ENCODE measurements at regions not wholly inside any gene's neighbourhood (a gene's known extent, or its start where the extent isn't known, plus 50 kb on each side); places are given as distances from the start of the nearest gene placed in this dataset.

DNA sequence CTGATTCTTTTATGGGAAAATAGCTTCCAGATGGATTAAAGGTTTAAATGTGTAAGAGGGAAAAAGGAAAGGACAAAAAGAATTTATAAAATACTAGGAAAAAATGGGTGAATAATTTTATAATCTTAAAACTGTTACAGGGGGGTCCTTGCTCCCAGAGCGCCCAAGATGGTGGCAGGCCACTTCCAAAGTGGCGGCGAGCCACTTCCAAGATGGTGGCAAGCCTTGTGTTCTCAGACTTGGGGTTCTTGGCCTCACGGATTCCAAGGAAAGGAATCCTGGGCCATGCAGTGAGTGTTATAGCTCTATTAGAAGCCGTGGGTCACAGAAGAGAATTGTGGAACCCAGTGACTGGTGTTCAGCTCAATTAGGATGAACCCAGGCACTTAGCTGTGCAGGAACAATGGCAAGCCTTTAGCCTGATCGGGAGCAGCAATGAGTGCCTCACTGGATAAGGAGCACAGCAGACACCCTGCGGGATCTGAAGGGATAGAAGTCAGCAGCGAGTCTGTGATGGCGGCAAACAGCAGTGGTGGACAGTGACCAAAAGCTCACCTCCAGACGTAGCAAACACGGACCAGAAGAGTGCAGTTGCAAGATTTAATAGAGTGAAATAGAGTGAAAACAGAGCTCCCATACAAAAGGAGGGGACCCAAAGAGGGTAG, 83.2 kb upstream of the SNCAIP start:
- H3K4me3 ChIP-seq, result no peak overlapping the region
- H3K27ac ChIP-seq, result no peak overlapping the region
- 92 to 94% methylated on average over 11 of the region's 11 CpGs for WGBS, 2 donors
- H3K27me3 ChIP-seq, result no peaks in the 10 kb centered on the region
- intact Hi-C loops (cut with DNase I), result no loop called here
- no peaks in the 10 kb centered on the region for H3K36me3 ChIP-seq
- no peak for DNase-seq
- H3K9me3 ChIP-seq, result peaks cover 0 to 2% (median 0%) of the 10 kb centered on the region in 4 donors
- peaks cover 0 to 5% (median 2%) of the 10 kb centered on the region in 4 donors for H3K4me1 ChIP-seq
- no peak for TF ChIP-seq EP300 (IDR thresholded peaks at IDR 0.05)
- TF ChIP-seq POLR2AphosphoS5 (IDR thresholded peaks at IDR 0.05), result no peak

DNA sequence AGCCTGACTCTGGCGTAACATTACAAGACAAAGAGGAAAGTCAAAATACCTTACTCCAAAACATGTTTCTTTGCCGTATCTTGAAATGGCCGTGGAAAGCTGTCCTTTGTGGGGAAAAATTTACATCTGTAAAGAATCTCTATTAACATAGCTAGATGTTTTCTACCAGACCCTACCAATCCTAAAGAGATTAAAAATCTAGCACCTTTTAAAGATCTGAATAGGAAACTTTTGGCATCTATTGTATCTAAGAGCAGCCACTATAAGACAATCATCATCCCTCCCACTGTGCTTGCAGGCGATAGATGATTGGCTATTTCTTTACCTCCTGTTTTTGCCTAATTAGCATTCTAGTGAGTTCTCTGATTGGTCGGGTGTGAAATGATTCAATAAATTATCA, 82.5 kb upstream of the SNCAIP start:
- Histone ChIP-seq H3K27me3 (no peaks in the 10 kb centered on the region), H3K27ac (no peak overlapping the region), H3K36me3 (no peaks in the 10 kb centered on the region), H3K4me1 (peaks cover 0 to 9% (median 2%) of the 10 kb centered on the region in 4 donors), H3K4me3 (no peak overlapping the region), H3K9me3 (peaks cover 0 to 2% (median 0%) of the 10 kb centered on the region in 4 donors)
- WGBS, 2 donors, result 92 to 93% methylated on average over 5 of the region's 5 CpGs
- intact Hi-C loops (cut with DNase I), result no loop called here
- no peak for DNase-seq
- TF ChIP-seq POLR2A (IDR thresholded peaks at IDR 0.05) (no peak), POLR2AphosphoS5 (IDR thresholded peaks at IDR 0.05) (no peak), EP300 (IDR thresholded peaks at IDR 0.05) (no peak)
- TF ChIP-seq, protein P1, sequence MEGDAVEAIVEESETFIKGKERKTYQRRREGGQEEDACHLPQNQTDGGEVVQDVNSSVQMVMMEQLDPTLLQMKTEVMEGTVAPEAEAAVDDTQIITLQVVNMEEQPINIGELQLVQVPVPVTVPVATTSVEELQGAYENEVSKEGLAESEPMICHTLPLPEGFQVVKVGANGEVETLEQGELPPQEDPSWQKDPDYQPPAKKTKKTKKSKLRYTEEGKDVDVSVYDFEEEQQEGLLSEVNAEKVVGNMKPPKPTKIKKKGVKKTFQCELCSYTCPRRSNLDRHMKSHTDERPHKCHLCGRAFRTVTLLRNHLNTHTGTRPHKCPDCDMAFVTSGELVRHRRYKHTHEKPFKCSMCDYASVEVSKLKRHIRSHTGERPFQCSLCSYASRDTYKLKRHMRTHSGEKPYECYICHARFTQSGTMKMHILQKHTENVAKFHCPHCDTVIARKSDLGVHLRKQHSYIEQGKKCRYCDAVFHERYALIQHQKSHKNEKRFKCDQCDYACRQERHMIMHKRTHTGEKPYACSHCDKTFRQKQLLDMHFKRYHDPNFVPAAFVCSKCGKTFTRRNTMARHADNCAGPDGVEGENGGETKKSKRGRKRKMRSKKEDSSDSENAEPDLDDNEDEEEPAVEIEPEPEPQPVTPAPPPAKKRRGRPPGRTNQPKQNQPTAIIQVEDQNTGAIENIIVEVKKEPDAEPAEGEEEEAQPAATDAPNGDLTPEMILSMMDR (IDR thresholded peaks at IDR 0.05), result no peak

DNA sequence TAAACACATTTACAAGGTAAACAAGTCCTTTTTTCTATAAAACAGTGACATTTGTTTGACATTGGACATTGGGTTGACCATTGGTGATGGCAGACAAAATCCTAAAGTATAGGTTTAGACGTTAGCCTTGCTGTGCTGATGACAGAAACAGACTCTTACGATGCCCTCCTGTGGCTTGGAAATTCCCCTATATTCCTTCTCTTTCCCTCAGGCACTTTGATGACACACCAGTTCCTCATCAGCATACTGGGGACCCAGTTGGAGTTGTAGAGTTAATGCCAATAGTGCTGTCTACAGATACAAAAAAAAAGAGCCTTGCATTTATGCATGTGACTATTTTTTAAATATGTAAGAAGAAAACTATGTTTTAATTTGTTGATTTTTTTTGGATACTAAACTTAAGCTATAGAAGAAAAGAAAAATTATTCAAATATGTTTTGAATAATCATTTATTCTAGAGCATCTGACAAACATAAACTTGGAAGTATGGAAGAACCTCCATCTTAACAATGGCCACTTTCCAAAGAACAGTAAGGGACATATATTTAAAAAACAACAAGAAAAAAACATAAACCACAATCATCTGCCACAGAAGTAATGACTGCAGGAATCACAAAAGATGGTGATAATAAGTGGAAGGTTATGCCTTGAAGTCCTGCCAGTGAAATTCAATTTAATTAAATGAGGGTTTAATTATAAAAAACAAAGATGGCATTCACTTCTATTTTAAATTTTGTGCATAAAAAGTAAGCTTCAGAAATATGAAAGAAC, 75.6 kb upstream of the SNCAIP start:
- TF ChIP-seq POLR2AphosphoS5 (IDR thresholded peaks at IDR 0.05), result no peak
- TF ChIP-seq POLR2A (IDR thresholded peaks at IDR 0.05), result no peak
- no peak for TF ChIP-seq EP300 (IDR thresholded peaks at IDR 0.05)
- DNase-seq, result no peak
- Histone ChIP-seq H3K9me3 (no peaks in the 10 kb centered on the region), H3K4me1 (peaks cover 0 to 9% (median 2%) of the 10 kb centered on the region in 4 donors), H3K27ac (no peak overlapping the region), H3K27me3 (no peaks in the 10 kb centered on the region), H3K36me3 (no peaks in the 10 kb centered on the region), H3K4me3 (no peak overlapping the region)
- intact Hi-C loops (cut with DNase I), result no loop called here
- WGBS, 2 donors, result 76 to 81% methylated on average over 2 of the region's 2 CpGs

DNA sequence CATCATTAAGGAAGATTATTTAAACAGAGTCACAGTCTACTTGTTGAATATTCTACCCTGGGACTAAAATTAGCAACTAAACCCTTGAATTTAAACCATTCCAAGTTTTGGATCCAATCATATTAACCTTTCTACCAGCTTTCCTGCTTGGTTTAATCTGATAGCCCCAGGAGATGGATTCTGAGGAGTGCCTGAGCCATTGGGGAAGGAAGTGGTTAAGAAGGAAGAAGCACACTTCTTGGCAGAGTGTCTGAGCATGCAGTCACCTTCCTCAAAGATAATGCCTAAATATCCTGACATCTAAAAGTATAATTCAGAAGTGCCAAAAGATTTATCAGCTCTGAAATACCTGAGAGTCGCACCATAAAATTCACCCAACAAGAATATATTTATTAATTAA, 74.1 kb upstream of the SNCAIP start:
- no peak for DNase-seq
- Histone ChIP-seq H3K36me3 (no peaks in the 10 kb centered on the region), H3K9me3 (no peaks in the 10 kb centered on the region), H3K4me1 (peaks cover 0 to 9% (median 2%) of the 10 kb centered on the region in 4 donors), H3K4me3 (no peak overlapping the region), H3K27ac (no peak overlapping the region), H3K27me3 (no peaks in the 10 kb centered on the region)
- no peak for TF ChIP-seq POLR2AphosphoS5 (IDR thresholded peaks at IDR 0.05)
- no peak for TF ChIP-seq EP300 (IDR thresholded peaks at IDR 0.05)
- TF ChIP-seq, protein P1 (IDR thresholded peaks at IDR 0.05), result no peak
- 74 to 90% methylated on average over 1 of the region's 1 CpG for WGBS, 2 donors
- intact Hi-C loops (cut with DNase I), result no loop called here

DNA sequence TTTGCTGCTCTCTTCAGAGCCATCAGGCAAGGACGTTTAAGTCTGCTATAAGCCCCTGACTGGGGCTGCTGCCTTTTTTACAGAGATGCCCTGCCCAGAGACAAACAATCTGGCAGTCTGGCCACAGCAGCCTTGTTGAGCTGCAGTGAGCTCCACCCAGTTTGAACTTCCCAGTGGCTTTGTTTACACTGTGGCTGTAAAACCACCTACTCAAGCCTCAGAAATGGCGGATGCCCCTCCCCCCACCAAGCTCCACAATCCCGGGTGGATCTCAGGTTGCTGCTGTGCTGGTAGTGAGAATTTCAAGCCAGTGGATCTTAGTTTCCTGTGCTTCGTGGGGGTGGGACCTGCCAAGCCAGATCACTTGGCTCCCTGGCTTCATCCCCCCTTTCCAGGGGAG, 59.7 kb upstream of the SNCAIP start:
- H3K27ac ChIP-seq, result no peak overlapping the region
- no peaks in the 10 kb centered on the region for H3K4me1 ChIP-seq
- no peaks in the 10 kb centered on the region for H3K36me3 ChIP-seq
- H3K9me3 ChIP-seq, result peaks cover 0 to 5% (median 2%) of the 10 kb centered on the region in 4 donors
- TF ChIP-seq EP300 (IDR thresholded peaks at IDR 0.05) (no peak), POLR2AphosphoS5 (IDR thresholded peaks at IDR 0.05) (no peak), POLR2A (IDR thresholded peaks at IDR 0.05) (no peak)
- TF ChIP-seq, protein P1 (IDR thresholded peaks at IDR 0.05), result no peak
- no peaks in the 10 kb centered on the region for H3K27me3 ChIP-seq
- intact Hi-C loops (cut with DNase I), result no loop called here
- WGBS, 2 donors, result 17 to 43% methylated on average over 4 of the region's 4 CpGs
- DNase-seq, result no peak
- no peak overlapping the region for H3K4me3 ChIP-seq

Data from sigmoid colon (tissue), 6 donors.